OCI-LY7 (cell line): ENCODE measurements at regions not wholly inside any gene's neighbourhood (a gene's known extent, or its start where the extent isn't known, plus 50 kb on each side); places are given as distances from the start of the nearest gene placed in this dataset.

Experiments
- EZH2phosphoT487 ChIP-seq: fragments of 200-600 bp; sonication (generic); IDR thresholded peaks from 2 replicates; pipeline ENCODE4 v1.6.1; 2018; ENCODE audit warnings: low read depth, borderline replicate concordance, mild to moderate bottlenecking, mixed run types, antibody characterized with exemption, low read length, moderate library complexity, mixed read lengths
- TF ChIP-seq, protein P1 (sequence below): fragments of 200-600 bp; sonication (generic); conservative IDR thresholded peaks from 2 replicates; pipeline ENCODE4 v1.5.1; 2014; ENCODE audit warnings: mild to moderate bottlenecking, antibody characterized with exemption, low read length, moderate library complexity, mixed read lengths

DNA sequence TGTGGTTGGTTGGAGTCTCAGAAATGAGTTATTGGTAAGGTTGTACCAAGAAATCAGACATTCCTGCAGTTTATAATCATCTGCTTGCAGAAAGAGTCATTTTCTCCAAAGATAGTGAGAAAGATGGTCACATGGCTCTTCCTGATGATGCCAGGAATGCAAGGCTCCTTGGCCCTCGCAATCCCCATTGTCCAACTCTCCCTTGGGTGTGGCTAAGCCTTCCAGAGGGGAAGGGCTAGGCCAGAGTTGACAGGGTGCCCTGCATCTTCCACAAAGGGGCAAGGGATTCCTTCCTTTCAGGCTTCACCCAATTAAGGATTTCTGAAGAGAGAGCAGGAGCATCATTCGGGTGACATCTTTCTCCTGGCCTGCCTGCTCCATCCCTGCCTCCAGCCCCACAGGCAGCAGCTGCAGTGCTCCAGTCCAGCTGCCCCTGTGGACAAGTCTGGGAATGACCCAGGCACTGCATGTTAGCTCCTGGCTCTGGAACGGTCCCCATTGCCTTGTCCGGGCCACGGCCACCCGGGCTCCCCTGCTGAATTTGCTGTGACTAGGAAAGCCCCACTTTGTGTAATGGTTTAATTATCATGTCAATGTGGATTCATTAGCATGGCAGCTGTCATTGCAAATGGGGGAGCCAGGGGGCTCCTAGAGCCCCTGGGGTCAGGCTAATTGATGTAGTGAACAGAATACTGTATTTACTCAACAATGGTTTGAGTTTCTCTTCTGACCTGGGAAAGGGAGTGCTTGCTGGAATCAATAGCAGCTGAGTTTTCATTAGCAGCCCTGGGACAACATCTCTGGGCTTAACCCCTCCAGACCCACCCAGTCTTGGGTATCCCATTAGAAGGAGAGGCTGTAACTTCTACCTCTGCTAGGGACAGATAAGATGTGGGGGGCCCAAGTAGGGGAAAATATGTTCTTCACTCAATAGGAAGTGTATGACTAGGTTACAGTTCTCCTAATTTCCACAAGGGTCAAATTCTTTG, 112.6 kb upstream of the TBX20 start:
- TF ChIP-seq, protein P1, sequence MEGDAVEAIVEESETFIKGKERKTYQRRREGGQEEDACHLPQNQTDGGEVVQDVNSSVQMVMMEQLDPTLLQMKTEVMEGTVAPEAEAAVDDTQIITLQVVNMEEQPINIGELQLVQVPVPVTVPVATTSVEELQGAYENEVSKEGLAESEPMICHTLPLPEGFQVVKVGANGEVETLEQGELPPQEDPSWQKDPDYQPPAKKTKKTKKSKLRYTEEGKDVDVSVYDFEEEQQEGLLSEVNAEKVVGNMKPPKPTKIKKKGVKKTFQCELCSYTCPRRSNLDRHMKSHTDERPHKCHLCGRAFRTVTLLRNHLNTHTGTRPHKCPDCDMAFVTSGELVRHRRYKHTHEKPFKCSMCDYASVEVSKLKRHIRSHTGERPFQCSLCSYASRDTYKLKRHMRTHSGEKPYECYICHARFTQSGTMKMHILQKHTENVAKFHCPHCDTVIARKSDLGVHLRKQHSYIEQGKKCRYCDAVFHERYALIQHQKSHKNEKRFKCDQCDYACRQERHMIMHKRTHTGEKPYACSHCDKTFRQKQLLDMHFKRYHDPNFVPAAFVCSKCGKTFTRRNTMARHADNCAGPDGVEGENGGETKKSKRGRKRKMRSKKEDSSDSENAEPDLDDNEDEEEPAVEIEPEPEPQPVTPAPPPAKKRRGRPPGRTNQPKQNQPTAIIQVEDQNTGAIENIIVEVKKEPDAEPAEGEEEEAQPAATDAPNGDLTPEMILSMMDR: no peak
- TF ChIP-seq EZH2phosphoT487: no peak
